ENCODE measurements at regions not wholly inside any gene's neighbourhood (a gene's known extent, or its start where the extent isn't known, plus 50 kb on each side); places are given as distances from the start of the nearest gene placed in this dataset.
"Not testable (repeated sequence)": the region's sequence is repeated elsewhere in the genome, so short reads cannot be mapped to it uniquely, and the experiment has no call there.

DNA sequence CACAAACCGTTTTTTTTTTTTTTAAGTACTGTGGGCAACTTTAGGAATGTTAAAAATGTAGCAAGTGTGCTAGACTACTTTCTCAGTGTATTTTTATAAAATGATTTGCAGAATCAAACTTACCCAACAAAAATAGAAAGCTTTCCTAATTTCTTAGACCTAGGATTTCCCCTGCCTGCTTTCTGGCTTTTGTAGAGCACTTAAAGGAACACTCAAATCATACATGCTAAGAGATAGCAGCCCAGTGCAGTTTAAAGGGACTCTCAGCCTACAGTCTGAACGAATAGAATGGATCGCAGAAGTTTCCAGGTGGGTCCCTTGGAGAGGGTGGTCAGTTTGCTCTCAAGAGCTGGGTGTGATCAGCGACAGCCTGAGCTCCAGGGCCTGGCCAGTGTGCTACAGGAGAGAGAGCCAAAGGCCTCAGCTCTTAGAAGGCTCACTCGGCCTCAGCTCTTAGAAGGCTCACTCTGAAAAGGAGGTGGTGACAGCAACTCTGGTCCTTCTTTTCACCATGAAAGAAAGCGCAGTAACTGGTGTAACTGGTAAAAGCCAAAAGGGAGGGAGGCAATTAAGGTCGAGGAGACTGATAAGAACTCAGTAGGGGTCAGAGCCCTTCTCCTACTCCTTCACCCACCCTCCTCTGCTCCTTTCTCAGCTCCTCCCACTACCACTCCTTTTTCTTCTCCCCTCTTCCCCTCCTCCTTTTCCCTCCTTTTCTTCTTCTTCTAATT is 142.4 kb downstream of the ZFP64 start:
- no peak for DNase-seq

DNA sequence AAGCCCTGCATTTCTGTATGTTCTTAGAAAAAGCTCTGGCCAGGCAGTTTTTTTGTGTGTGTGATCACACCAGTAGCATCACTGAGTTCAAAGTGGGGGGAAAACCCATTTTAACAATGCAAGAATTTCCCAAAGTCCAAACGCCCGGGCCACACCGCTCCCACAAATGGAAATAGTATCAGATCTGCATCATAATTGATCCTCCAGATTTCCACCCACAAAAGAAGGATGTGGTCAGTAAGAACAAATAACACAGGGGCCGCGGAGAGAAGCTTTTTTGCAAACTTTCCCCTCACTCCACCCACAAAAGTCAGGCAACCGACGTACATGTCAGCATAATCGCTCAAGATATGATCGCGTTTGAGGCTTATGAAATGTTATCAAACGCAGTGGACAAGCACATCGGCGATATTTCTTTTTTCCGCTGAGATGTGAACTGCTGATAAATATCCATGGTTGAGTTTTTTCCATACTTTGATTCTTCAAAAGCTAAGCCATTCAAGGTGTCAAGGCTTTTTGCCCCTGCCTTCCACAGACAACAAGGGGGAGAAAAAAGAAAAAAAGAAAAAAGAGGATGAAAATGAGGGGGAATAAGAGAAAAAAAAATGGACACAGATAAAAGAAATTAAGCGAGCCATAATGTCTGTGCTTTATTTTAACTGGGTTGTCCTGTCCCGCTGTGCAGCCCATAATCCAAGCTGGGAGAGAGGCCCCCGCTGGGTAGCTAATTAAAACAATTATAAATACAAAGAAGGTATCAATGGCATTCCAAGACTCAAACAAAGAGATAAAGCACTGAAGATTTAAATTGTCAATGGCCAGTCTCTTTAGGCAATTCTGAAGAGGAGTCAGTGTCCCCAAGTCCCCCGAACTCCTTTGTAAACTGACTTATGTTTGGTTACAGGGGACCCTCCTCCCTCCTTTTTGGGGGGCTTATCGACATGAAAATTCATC is 143.5 kb downstream of the ZFP64 start:
- DNase-seq: no peak

DNA sequence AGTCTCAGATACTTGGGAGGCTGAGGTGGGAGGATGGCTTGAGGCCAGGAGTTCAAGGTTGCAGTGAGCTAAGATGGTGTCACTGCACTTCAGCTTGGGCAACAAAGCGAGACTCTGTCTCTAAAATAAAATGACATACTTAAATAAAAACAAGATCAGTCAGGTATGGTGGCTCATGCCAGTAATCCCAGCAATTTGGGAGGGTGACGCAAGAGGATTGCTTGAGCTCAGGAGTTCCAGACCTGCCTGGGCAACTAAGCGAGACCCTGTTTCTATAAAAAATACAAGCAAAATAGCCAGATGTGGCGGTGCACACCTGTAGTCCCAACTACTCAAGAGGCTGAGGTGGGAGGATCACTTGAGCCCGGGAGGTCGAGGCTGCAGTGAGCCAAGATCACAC is 149.6 kb downstream of the ZFP64 start:
- no peak for DNase-seq

DNA sequence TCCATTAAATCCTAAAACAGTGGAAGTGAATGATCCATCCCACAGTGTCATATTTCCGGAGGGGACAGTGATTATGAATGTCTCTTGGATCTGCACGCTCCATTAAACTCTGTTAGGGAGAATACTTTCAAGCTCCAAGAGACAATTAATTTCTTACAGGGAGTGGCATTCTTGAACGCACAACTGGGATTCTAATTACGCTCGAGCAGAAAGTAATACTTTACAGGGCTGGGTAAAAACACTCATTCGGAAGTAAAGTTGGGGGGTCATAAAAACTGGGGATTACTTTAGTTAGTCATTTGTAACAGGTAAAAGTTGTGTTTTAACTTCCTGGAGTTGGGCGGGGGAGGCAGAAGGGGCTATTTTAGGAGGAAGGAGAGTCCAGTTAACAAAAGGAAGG is 151.8 kb downstream of the ZFP64 start:
- no peak for DNase-seq

DNA sequence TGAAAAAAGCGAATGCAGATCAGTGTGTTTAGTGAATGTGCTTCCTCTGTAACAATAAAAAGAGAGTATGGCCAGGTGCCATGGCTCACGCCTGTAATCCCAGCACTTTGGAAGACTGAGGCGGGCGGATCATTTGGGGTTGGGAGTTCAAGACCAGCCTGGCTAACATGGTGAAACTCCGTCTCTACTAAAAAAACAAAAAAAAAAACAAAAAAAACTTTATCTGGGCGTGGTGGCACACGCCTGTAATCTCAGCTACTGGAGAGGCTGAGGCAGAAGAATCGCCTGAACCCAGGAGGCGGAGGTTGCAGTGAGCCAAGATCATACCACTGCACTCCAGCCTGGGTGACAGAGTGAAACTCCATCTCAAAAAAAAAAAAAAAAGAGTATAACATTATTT is 152.9 kb downstream of the ZFP64 start:
- not testable (repeated sequence) for DNase-seq

DNA sequence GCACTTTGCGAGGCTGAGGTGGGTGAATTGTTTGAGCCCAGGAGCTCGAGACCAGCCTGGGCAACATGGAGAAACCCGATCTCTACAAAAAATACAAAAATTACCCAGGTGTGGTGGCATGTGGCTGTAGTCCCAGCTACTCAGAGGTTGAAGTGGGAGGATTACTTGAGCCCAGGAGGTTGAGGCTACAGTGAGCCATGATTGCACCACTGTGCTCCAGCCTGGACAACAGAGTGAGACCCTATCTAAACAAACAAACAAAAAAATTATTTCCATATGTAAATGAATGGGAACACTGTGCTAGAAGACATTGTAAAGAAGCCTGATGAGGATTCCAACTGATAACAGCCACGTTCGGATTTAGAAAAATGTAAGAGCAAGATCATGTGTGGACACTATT is 154.2 kb downstream of the ZFP64 start:
- DNase-seq: no peak

DNA sequence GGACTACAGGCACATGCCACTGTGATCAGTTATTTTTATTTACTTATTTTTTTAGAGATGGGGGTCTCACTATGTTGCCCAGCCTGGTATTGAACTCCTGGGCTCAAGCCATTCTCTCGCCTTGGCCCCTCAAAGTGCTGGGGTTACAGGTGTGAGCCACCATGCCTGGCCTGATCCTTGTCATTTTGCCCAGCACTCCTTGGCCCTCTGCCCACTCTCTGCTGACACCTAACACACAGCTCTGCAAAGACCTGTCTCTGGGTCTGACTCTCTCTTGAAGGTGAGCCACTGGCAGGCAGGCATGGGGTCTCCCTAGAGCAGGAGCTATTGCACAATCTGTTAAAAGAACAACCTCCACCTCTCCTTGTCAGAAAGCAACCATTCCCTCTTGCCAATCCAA is 155.6 kb downstream of the ZFP64 start:
- DNase-seq: no peak

DNA sequence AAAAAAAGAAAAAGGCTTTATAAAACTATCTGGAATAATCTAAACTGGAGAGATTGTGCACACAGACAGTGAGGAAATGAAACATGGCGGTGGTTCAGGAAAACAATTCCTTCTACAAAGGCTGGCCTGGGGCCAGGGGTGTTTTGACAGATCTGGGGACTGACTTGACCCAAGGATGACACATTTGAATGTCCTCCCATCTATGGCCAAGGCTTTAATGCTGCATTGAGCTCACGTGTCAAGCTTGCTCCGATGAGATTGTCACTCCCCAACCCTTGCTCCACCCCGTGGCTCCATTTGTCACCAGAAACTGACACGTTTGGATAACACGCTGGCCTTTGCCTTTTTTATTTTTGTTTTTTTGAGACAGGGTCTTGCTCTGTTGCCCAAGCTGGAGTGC is 156.1 kb downstream of the ZFP64 start:
- no peak for DNase-seq

DNA sequence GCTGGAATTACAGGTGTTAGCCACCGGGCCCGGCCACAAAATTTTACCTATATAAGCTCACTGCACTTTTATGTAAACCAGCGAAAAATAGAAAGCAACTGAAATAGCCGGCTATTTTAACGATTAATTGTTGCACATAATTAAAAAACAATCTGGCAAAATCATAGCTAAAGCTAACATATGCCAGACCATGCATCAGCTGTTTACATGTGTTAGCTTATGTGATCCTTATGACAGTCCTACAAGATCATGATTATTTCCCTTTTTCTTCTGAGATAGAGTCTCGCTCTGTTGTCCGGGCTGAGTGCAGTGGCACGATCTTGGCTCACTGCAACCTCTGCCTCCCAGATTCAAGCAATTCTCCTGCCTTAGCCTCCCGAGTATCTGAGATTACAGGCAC is 157.0 kb downstream of the ZFP64 start:
- no peak for DNase-seq

DNA sequence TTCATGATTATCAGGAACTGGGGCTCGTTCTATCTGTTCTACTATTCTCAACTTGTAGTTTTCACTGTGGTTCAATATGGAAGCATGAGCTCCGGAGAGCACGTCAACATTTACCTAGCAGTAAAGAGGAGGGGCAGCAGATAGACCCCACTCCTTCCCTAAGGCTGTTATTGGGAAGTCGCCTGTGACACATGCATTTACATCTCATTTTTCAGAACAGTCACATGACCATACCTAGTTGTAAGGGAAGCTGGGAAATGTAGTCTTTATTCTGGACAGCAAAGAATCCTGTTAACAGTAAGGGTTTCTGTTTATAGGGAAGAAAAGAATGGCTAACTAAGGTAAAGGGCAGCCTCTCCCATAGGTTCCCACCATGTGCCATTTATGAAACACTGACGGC is 158.3 kb downstream of the ZFP64 start:
- DNase-seq: no peak

DNA sequence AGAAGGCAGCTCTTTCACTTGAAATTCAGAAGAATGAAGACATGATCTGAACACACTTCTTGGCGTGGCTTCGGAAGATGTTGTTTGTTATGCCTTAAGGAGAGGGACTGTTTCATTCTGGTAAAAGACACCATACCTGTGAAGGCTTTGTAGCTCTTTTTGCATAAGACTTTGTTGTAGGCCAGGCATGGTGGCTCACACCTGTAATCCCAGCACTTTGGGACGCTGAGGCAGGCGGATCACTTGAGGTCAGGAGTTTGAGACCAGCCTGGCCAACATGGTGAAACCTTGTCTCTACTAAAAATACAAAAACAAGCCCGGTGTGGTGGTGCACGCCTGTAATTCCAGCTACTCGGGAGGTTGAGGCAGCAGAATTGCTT is 159.3 kb downstream of the ZFP64 start:
- not testable (repeated sequence) for DNase-seq

DNA sequence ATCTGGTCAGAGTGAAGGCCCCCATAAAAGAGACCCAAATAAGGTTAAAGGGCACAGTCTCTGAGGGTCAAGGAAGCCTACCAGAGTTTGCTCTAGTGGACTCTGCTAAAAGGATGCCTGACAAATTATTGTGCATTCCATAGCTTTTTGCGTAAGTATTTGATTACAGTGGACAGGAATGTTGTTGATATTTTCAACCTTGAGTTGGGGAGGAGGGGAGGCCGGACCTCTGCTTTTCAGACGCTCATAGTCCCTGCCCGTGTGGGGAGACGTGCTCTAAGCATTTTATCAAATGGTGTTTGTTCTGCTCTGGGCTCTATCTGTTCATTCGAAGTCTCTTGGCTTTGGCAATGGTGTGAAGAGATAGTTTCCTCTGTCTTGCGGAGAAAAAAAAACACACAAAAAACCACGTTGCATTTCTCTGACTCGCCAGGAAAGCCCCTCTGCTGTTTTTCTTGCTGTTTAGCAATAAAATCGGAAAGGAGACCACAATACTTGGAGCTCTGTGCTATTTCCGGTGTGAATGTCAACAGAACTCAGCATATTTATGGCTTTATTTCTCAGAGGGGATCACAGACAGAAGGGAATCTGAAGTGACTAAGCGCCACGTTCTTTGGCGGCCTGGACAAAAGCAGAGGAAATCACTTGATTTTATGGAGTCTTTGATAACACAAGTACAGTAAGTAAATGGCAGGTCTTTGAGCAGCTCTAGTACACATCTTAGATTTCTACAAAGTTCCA is 159.8 kb downstream of the ZFP64 start:
- no peak for DNase-seq

DNA sequence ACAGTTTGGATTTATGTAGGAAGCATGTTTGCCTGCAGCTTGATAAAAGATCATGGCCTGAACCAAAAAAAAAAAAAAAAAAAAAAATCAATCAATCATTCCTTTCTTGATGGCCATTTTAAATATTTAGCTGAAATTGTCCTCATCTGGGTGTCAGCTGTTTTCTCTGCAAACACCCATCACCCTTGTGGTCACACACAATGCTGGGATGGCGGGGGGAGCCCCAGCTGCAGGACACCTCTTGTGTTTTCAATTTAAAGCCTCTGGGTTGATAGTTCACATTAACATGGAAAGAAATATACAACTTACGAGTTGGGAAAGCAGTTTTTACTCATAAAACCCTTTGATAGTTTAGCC is 160.4 kb downstream of the ZFP64 start:
- no peak for DNase-seq

DNA sequence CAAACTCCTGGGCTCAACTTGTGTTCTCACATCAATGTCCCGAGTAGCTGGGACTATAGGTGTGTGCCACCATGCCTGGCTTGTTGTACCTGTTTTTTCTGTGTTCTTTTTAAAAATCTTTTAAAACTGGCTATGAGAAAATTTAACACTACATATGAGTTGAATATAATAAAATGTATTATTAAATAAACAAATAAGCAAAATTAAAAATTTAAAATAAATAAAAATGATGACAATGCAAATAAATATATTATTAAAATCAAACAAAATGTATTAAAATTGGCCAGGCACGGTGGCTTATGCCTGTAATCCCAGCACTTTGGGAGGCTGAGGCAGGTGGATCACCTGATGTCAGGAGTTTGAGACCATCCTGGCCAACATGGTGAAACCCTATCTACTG is 162.4 kb downstream of the ZFP64 start:
- DNase-seq: not testable (repeated sequence)

DNA sequence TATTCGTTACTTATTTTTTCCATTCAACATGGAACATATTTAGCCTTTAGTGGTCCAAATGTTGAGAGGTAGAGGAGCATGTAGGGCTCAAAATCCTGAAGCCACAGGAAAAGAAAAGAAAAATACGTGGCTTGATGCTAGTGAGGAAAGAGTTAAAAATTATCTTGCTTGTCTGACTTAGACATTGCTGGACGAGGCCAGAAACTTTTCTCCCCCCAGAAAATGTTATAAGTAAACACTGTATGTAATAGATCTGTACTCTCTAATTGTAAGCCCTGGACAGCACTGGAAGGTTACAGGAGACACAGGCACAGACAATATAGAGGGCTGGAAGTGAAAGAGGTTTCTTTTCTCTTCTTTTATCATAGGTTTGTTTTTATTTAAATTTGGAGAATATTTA is 165.6 kb downstream of the ZFP64 start:
- no peak for DNase-seq

DNA sequence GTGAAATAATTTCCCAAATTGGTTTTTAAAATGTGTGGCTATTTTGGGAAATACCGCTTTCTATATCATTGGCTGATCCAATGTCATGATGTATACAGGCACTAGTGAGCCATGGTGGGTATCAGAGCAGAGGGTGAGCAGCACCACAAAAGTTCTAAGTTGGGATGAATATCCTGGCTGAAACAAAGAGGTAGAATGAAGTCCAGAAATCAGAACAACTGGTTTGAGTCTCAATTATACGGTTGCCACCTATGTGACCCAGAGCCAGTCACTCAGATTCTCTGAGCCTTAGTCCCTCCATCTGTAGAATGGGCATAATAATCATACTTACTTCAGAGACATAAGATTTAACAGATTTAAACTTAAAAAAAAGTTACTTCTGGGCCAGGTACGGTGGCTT is 172.3 kb downstream of the ZFP64 start:
- no peak for DNase-seq

DNA sequence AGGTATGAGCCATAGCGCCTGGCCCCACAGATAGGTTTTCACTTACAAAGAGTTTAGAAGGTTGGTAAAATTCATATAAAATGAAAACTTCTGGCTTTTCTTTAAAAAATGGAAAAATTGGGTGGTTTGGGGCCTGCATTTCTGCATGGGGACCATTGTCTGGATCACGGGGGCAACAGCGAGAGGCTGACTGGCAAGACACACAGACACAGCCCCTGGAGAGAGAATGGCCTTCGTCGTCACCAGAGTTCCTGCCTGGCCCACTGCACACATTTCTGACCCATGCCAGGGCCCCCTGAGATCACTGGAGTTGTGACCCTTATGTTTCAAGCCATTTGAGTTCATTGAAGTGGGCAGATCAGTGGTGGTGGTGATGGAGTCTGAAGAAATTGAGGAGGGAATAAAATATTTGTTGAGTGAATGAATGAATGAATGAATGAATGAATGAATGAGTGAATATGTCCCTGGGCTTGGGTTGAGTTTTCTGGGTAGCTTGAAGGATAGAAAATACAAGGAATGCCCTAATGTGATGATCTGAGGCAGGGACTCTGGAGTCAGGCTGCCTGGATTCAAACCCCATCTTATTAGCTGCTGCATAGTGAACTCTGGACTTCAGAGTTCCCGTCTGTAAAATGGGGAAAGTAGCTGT is 173.8 kb downstream of the ZFP64 start:
- no peak for DNase-seq

DNA sequence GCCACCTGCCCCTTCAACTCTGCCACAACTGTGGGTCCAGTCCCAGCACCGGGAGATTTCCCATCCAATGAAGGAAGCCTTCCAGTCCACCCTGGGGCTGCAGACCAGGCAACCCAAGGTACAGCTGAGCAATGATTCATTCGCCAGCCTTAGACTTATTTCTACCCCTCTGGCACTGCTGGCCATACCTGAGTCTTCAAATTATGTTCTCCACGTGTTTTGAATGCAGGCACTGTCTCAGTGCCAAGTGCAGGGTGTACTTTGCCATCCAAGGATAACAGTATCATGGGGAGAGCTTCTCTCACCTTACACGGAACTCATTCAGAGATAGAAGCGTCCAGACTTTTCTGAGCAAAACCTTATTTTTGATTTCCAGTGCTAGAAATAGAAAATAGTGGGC is 175.6 kb downstream of the ZFP64 start:
- DNase-seq: no peak

DNA sequence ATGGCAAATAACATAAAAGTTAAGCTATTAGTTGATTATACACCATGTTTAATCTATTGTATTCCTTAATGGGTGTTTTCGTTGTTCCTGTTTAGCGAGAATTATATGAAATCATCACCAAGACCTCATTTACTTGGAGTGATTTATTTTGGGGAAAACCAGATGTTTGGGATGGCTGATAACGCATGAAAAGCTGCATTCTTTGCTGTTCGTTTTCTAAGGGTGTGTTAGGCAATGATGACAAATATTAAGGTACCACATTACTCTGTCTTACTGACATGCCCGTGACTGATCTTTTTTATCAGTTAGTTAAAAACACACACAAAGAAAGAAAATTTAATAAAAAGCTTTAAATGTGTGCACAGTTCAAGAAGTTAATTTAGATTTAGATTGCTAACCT is 176.4 kb downstream of the ZFP64 start:
- DNase-seq: no peak

DNA sequence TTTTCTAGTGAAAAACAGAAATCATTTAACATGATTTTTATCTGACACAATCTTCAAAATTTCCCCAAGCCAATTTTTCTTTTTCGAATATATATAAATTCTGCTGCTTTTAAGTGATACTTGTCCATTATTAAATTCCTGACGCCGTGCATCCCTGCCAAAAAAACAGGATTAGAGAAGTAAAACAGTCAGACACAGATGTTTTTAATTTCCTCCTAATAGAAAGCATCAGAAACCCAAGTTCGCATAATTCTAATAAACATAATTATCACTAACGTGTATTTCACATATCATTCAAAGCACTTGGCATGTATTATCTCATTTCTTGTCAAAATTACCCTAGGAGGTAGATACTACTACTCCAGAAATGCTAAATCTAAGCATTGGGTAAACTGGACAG is 179.5 kb downstream of the ZFP64 start:
- DNase-seq: no peak

DNA sequence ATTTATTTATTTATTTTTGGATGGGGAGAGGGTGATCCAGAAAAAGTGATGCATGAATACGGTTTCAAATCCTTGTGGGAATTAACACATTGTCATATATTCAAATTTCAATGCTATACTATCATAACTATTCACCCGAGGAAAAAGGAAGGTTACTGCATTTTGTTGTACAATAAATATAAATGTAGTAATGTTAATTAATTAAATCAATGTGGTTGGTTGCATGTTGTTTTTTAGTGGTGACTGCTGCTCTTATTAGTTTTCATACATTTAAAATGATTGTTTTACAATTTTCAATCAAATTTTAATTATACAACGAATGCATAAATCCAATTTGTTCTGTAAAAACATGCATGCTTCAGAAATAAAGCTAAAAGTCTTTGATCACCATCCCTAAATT is 180.5 kb downstream of the ZFP64 start:
- no peak for DNase-seq

DNA sequence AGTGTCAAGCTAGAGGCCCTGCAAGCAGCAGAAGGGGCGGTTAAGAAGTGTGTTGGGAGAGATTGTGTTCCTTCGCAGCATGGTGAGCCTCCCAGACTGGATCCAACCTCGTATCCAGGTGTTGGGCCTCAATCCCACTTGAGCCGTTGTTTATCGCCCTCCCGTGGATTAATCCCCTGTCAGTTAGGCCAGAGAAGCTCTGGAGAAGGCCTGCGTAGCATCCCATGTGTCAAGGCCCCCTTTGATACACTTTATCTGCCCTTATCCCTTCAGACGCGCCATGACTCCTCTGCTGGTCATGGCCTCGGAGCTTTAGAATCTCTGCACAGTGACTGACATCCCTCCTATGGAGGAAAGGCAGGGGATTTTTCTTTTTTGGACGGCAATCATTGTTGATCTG is 181.0 kb downstream of the ZFP64 start:
- no peak for DNase-seq

DNA sequence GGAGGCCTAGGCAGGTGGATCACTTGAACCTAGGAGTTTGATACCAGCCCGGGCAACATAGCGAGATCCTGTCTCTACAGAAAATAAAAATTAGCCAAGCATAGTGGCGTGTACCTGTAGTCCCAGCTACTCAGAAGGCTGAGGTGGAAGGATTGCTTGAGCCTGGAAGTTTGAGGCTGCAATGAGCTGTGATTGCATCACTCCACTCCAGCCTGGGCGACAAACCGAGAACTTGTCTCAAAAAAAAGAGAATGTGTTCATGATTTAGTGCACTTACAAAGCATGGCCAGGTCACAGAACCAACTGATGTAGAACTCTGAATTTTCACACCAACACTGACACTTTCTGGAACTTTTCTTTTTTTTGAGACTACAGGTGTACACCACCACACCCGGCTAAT is 182.7 kb downstream of the ZFP64 start:
- DNase-seq: no peak

All from DMS53 (cell line).